Neural cell (in vitro differentiated cells): ENCODE measurements at regions not wholly inside any gene's neighbourhood (a gene's known extent, or its start where the extent isn't known, plus 50 kb on each side); places are given as distances from the start of the nearest gene placed in this dataset.

Experiments
- H2AFZ ChIP-seq: fragments of 200-600, 300-800 bp; sonication (generic), shearing (Covaris generic); 2 replicates; pipeline ENCODE4 v1.6.0; 2014; ENCODE audit warnings: low read depth, mild to moderate bottlenecking, antibody characterized with exemption, low read length, moderate library complexity
- H3F3A ChIP-seq: fragments of 200-600 bp; shearing (Covaris generic); 2 replicates; pipeline ENCODE4 v1.6.1; 2016; ENCODE audit warnings: mild to moderate bottlenecking, moderate library complexity, mixed read lengths, antibody characterized with exemption, low read length; ENCODE audit not compliant: insufficient read depth, poor library complexity, severe bottlenecking
- H3K27ac ChIP-seq: fragments of 200-600, 300-800 bp; sonication (generic), shearing (Covaris generic); 2 replicates; pipeline ENCODE4 v1.5.1; 2014; ENCODE audit warnings: mild to moderate bottlenecking, low read length, moderate library complexity
- H3K27me3 ChIP-seq: fragments of 300-800, 200-600 bp; sonication (generic), shearing (Covaris generic); 2 replicates; pipeline ENCODE4 v1.6.0; 2014; ENCODE audit warnings: mild to moderate bottlenecking, low read depth, low read length, moderate library complexity; ENCODE audit not compliant: insufficient read depth
- H3K36me3 ChIP-seq: fragments of 300-800, 200-600 bp; sonication (generic), shearing (Covaris generic); 2 replicates; pipeline ENCODE4 v1.5.1; 2014; ENCODE audit warnings: mild to moderate bottlenecking, antibody characterized with exemption, low read length, moderate library complexity; ENCODE audit not compliant: insufficient read depth
- H3K4me2 ChIP-seq: fragments of 300-800, 200-600 bp; sonication (generic), shearing (Covaris generic); 2 replicates; pipeline ENCODE4 v1.6.0; 2014; ENCODE audit warnings: mild to moderate bottlenecking, low read length
- H3K4me3 ChIP-seq: fragments of 300-800, 200-600 bp; sonication (generic), shearing (Covaris generic); 2 replicates; pipeline ENCODE4 v1.5.1; 2014; ENCODE audit warnings: mild to moderate bottlenecking, low read length, moderate library complexity
- H3K79me2 ChIP-seq: fragments of 200-600 bp; shearing (Covaris generic); replicated peaks from 2 replicates; pipeline ENCODE4 v1.6.0; 2014; ENCODE audit warnings: mild to moderate bottlenecking, low read length, moderate library complexity; ENCODE audit not compliant: insufficient read depth
- H3K9ac ChIP-seq: fragments of 300-800, 200-600 bp; sonication (generic), shearing (Covaris generic); 2 replicates; pipeline ENCODE4 v1.6.1; 2016; ENCODE audit warnings: mild to moderate bottlenecking, low read length, mixed read lengths
- H3K9me2 ChIP-seq: fragments of 200-600 bp; shearing (Covaris generic); 2 replicates; pipeline ENCODE4 v1.6.1; 2016; ENCODE audit warnings: mild to moderate bottlenecking, low read length, mixed read lengths; ENCODE audit not compliant: insufficient read depth
- H3K9me3 ChIP-seq: fragments of 200-600, 300-800 bp; sonication (generic), shearing (Covaris generic); 2 replicates; pipeline ENCODE4 v1.6.1; 2016; ENCODE audit warnings: mild to moderate bottlenecking, mixed run types, low read length, moderate library complexity, mixed read lengths
- H4K20me1 ChIP-seq: fragments of 200-600 bp; shearing (Covaris generic); 2 replicates; pipeline ENCODE4 v1.6.1; 2016; ENCODE audit warnings: mild to moderate bottlenecking, mixed run types; ENCODE audit not compliant: insufficient read depth
- CTCF ChIP-seq: fragments of 450-650 bp; IDR thresholded peaks from 2 replicates; pipeline ENCODE4 v1.5.1; 2014; ENCODE audit warnings: antibody characterized with exemption, mild to moderate bottlenecking, moderate library complexity; ENCODE audit not compliant: poor library complexity, severe bottlenecking
- EP300 ChIP-seq: fragments of 450-650 bp; conservative IDR thresholded peaks from 2 replicates; pipeline ENCODE4 v1.6.1; 2014; ENCODE audit warnings: antibody characterized with exemption, mild to moderate bottlenecking, moderate library complexity; ENCODE audit not compliant: poor library complexity, severe bottlenecking
- EZH2 ChIP-seq: fragments of 200-600, 300-800 bp; shearing (Covaris generic), sonication (generic); IDR thresholded peaks from 2 replicates; pipeline ENCODE4 v1.6.1; 2014; ENCODE audit warnings: antibody characterized with exemption, low read length, borderline replicate concordance, mild to moderate bottlenecking; ENCODE audit not compliant: insufficient read depth, poor library complexity, severe bottlenecking
- MXI1 ChIP-seq: fragments of 450-650 bp; conservative IDR thresholded peaks from 2 replicates; pipeline ENCODE4 v1.6.1; 2014; ENCODE audit warnings: antibody characterized with exemption, mild to moderate bottlenecking; ENCODE audit not compliant: poor library complexity, severe bottlenecking
- POLR2AphosphoS5 ChIP-seq: IDR thresholded peaks from 2 replicates; pipeline ENCODE4 v1.6.1; 2012
- RAD21 ChIP-seq: fragments of 450-650 bp; conservative IDR thresholded peaks from 2 replicates; pipeline ENCODE4 v1.6.1; 2014; ENCODE audit warnings: antibody characterized with exemption, mild to moderate bottlenecking, moderate library complexity
- REST ChIP-seq: IDR thresholded peaks from 2 replicates; pipeline ENCODE4 v1.6.1; 2012; ENCODE audit warnings: borderline replicate concordance
- TAF1 ChIP-seq: IDR thresholded peaks from 2 replicates; pipeline ENCODE4 v1.6.1; 2012; ENCODE audit warnings: low read depth

- Histone ChIP-seq H3K9ac (no peak overlapping the region), H3K27me3 (no peaks in the 10 kb centered on the region), H3F3A (no peaks in the 10 kb centered on the region), H2AFZ (no peak overlapping the region), H3K79me2 (no peaks in the 10 kb centered on the region), H3K4me3 (no peak overlapping the region), H4K20me1 (no peaks in the 10 kb centered on the region), H3K9me2 (no peaks in the 10 kb centered on the region), H3K4me2 (no peak overlapping the region), H3K9me3 (no peaks in the 10 kb centered on the region), H3K27ac (no peak overlapping the region), H3K36me3 (no peaks in the 10 kb centered on the region)
- TF ChIP-seq RAD21 = no peak
- TF ChIP-seq REST = no peak
- no peak for TF ChIP-seq MXI1
These were observed 394.0 kb upstream of the CCDC196 start for GRCh38 chr14:66092206-66092605.

- H4K20me1 ChIP-seq = no peaks in the 10 kb centered on the region
- H3K27ac ChIP-seq = no peak overlapping the region
- no peaks in the 10 kb centered on the region for H3K36me3 ChIP-seq
- no peaks in the 10 kb centered on the region for H3F3A ChIP-seq
- TF ChIP-seq CTCF (no peak), REST (no peak), POLR2AphosphoS5 (no peak), TAF1 (no peak), RAD21 (no peak), MXI1 (no peak), EZH2 (no peak), EP300 (no peak)
- H2AFZ ChIP-seq = no peak overlapping the region
- no peak overlapping the region for H3K9ac ChIP-seq
- H3K9me3 ChIP-seq = no peaks in the 10 kb centered on the region
- no peak overlapping the region for H3K4me2 ChIP-seq
- no peaks in the 10 kb centered on the region for H3K9me2 ChIP-seq
- H3K27me3 ChIP-seq = no peaks in the 10 kb centered on the region
- H3K79me2 ChIP-seq = no peaks in the 10 kb centered on the region
- no peak overlapping the region for H3K4me3 ChIP-seq
These were observed 393.4 kb upstream of the CCDC196 start for GRCh38 chr14:66092748-66093147.
